ENCODE measurements at regions not wholly inside any gene's neighbourhood (a gene's known extent, or its start where the extent isn't known, plus 50 kb on each side); places are given as distances from the start of the nearest gene placed in this dataset.

GRCh38 chr4:24010573-24010972 is 120.7 kb upstream of the PPARGC1A start:
- TF ChIP-seq, protein P1, sequence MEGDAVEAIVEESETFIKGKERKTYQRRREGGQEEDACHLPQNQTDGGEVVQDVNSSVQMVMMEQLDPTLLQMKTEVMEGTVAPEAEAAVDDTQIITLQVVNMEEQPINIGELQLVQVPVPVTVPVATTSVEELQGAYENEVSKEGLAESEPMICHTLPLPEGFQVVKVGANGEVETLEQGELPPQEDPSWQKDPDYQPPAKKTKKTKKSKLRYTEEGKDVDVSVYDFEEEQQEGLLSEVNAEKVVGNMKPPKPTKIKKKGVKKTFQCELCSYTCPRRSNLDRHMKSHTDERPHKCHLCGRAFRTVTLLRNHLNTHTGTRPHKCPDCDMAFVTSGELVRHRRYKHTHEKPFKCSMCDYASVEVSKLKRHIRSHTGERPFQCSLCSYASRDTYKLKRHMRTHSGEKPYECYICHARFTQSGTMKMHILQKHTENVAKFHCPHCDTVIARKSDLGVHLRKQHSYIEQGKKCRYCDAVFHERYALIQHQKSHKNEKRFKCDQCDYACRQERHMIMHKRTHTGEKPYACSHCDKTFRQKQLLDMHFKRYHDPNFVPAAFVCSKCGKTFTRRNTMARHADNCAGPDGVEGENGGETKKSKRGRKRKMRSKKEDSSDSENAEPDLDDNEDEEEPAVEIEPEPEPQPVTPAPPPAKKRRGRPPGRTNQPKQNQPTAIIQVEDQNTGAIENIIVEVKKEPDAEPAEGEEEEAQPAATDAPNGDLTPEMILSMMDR (IDR thresholded peaks at IDR 0.05; ENCODE audit: control extremely low read depth in 1 of 3, insufficient read depth in 1 of 3, low read depth in 1 of 3, low read length in 3 of 3) = no peak
- TF ChIP-seq BRCA1 (IDR thresholded peaks at IDR 0.05; ENCODE audit: low read depth, low read length) = no peak
- no peak for TF ChIP-seq TEAD4 (IDR thresholded peaks at IDR 0.05; ENCODE audit: low read depth, low read length)
- no peak for TF ChIP-seq CEBPB (IDR thresholded peaks at IDR 0.05; ENCODE audit: low read depth, low read length)
- no peak for TF ChIP-seq POLR2AphosphoS5 (IDR thresholded peaks at IDR 0.05; ENCODE audit: low read depth, low read length)
- TF ChIP-seq KDM5A (IDR thresholded peaks at IDR 0.05; ENCODE audit: low read length) = no peak
- no peak for TF ChIP-seq ASH2L (IDR thresholded peaks at IDR 0.05; ENCODE audit: low read length)
- no peak for TF ChIP-seq NRF1 (IDR thresholded peaks at IDR 0.05; ENCODE audit: low read depth, low read length)
- TF ChIP-seq PHF8 (conservative IDR thresholded peaks at IDR 0.05; ENCODE audit: low read depth, low read length) = no peak
- no peak for TF ChIP-seq POLR2A (IDR thresholded peaks at IDR 0.05; ENCODE audit: control extremely low read depth in 1 of 2, low read depth in 2 of 2, low read length in 2 of 2)
- TF ChIP-seq SP2 (IDR thresholded peaks at IDR 0.05; ENCODE audit: low read length) = no peak
- no peak for TF ChIP-seq TBP (IDR thresholded peaks at IDR 0.05; ENCODE audit: low read depth, low read length)
- no peak for TF ChIP-seq CBX5 (IDR thresholded peaks at IDR 0.05; ENCODE audit: low read depth, low read length)
